ENCODE measurements at regions not wholly inside any gene's neighbourhood (a gene's known extent, or its start where the extent isn't known, plus 50 kb on each side); places are given as distances from the start of the nearest gene placed in this dataset.
"Not testable (repeated sequence)": the region's sequence is repeated elsewhere in the genome, so short reads cannot be mapped to it uniquely, and the experiment has no call there.

GRCh38 chr3:5673521-5673920, 486.0 kb downstream of the EDEM1 start:
- DNase-seq (ENCODE audit: extremely low read depth, low read depth, low spot score): no peak

GRCh38 chr3:5675319-5675718, 487.8 kb downstream of the EDEM1 start:
- no peak for DNase-seq (ENCODE audit: extremely low read depth, low read depth, low spot score)

- DNase-seq (ENCODE audit: extremely low read depth, low read depth, low spot score): no peak
Measured at GRCh38 chr3:5677555-5677954, 490.0 kb downstream of the EDEM1 start.

GRCh38 chr3:5678248-5678647, 490.7 kb downstream of the EDEM1 start:
- no peak for DNase-seq (ENCODE audit: extremely low read depth, low read depth, low spot score)

GRCh38 chr3:5678844-5679243, 491.3 kb downstream of the EDEM1 start:
- no peak for DNase-seq (ENCODE audit: extremely low read depth, low read depth, low spot score)

GRCh38 chr3:5687230-5687629, 499.7 kb downstream of the EDEM1 start:
- no peak for DNase-seq (ENCODE audit: extremely low read depth, low read depth, low spot score)

- DNase-seq (ENCODE audit: extremely low read depth, low read depth, low spot score): no peak
Measured at GRCh38 chr3:5690490-5690889, 503.0 kb downstream of the EDEM1 start.

- DNase-seq (ENCODE audit: extremely low read depth, low read depth, low spot score): no peak
Measured at GRCh38 chr3:5690904-5691532, 503.5 kb downstream of the EDEM1 start.

GRCh38 chr3:5692446-5692845, 504.9 kb downstream of the EDEM1 start:
- DNase-seq (ENCODE audit: extremely low read depth, low read depth, low spot score): no peak

GRCh38 chr3:5694266-5694665, 506.8 kb downstream of the EDEM1 start:
- no peak for DNase-seq (ENCODE audit: extremely low read depth, low read depth, low spot score)

GRCh38 chr3:5698851-5699250, 511.3 kb downstream of the EDEM1 start:
- no peak for DNase-seq (ENCODE audit: extremely low read depth, low read depth, low spot score)

- no peak for DNase-seq (ENCODE audit: extremely low read depth, low read depth, low spot score)
Measured at GRCh38 chr3:5699313-5699712, 511.8 kb downstream of the EDEM1 start.

GRCh38 chr3:5699811-5700210, 512.3 kb downstream of the EDEM1 start:
- no peak for DNase-seq (ENCODE audit: extremely low read depth, low read depth, low spot score)

GRCh38 chr3:5701005-5701404, 513.5 kb downstream of the EDEM1 start:
- DNase-seq (ENCODE audit: extremely low read depth, low read depth, low spot score): not testable (repeated sequence)

GRCh38 chr3:5707794-5708193, 520.3 kb downstream of the EDEM1 start:
- DNase-seq (ENCODE audit: extremely low read depth, low read depth, low spot score): no peak

GRCh38 chr3:5709714-5710113, 522.2 kb downstream of the EDEM1 start:
- no peak for DNase-seq (ENCODE audit: extremely low read depth, low read depth, low spot score)

GRCh38 chr3:5710718-5711117, 523.2 kb downstream of the EDEM1 start:
- DNase-seq (ENCODE audit: extremely low read depth, low read depth, low spot score): no peak

- no peak for DNase-seq (ENCODE audit: extremely low read depth, low read depth, low spot score)
Measured at GRCh38 chr3:5717254-5717653, 529.7 kb downstream of the EDEM1 start.

- not testable (repeated sequence) for DNase-seq (ENCODE audit: extremely low read depth, low read depth, low spot score)
Measured at GRCh38 chr3:5719668-5720067, 532.2 kb downstream of the EDEM1 start.

GRCh38 chr3:5725801-5726200, 538.3 kb downstream of the EDEM1 start:
- DNase-seq (ENCODE audit: extremely low read depth, low read depth, low spot score): no peak

- DNase-seq (ENCODE audit: extremely low read depth, low read depth, low spot score): no peak
Measured at GRCh38 chr3:5726621-5727020, 539.1 kb downstream of the EDEM1 start.

GRCh38 chr3:5727743-5728484, 540.4 kb downstream of the EDEM1 start:
- DNase-seq (ENCODE audit: extremely low read depth, low read depth, low spot score): no peak

GRCh38 chr3:5729852-5730251, 542.3 kb downstream of the EDEM1 start:
- DNase-seq (ENCODE audit: extremely low read depth, low read depth, low spot score): no peak
